ENCODE measurements at regions not wholly inside any gene's neighbourhood (a gene's known extent, or its start where the extent isn't known, plus 50 kb on each side); places are given as distances from the start of the nearest gene placed in this dataset.

- Histone ChIP-seq H4K20me1 (ENCODE audit: low read depth, low read length) (no peaks in the 10 kb centered on the region), H3K9me3 (ENCODE audit: insufficient read depth, low read length) (no peaks in the 10 kb centered on the region), H3K27me3 (ENCODE audit: low read length) (no peaks in the 10 kb centered on the region), H3K4me2 (ENCODE audit: low read depth, low read length, poor library complexity, severe bottlenecking) (no peak overlapping the region), H3K79me2 (ENCODE audit: insufficient read depth, low read length) (no peaks in the 10 kb centered on the region), H3K36me3 (ENCODE audit: low read length) (no peaks in the 10 kb centered on the region), H3F3A (ENCODE audit: insufficient read depth) (no peaks in the 10 kb centered on the region), H3K9ac (ENCODE audit: low read length) (no peak overlapping the region), H3K4me3 (ENCODE audit: insufficient read depth, low read length, poor library complexity, severe bottlenecking) (no peak overlapping the region), H3K27ac (ENCODE audit: low read depth, low read length) (no peak overlapping the region), H2AFZ (ENCODE audit: low read depth, low read length, severe bottlenecking) (no peak overlapping the region), H3K9me2 (replicated peaks; ENCODE audit: insufficient read depth, low read length) (no peaks in the 10 kb centered on the region)
- TF ChIP-seq CTCF (IDR thresholded peaks at IDR 0.05; ENCODE audit: insufficient read depth, low read length, poor library complexity, severe bottlenecking) = no peak
These were observed 139.7 kb upstream of the DYRK2 start for GRCh38 chr12:67508830-67509229.

- H3K4me2 ChIP-seq (ENCODE audit: low read depth, low read length, poor library complexity, severe bottlenecking) = no peak overlapping the region
- no peaks in the 10 kb centered on the region for H3K79me2 ChIP-seq (ENCODE audit: insufficient read depth, low read length)
- no peaks in the 10 kb centered on the region for H3K9me3 ChIP-seq (ENCODE audit: insufficient read depth, low read length)
- no peaks in the 10 kb centered on the region for H3K36me3 ChIP-seq (ENCODE audit: low read length)
- no peak overlapping the region for H3K9ac ChIP-seq (ENCODE audit: low read length)
- no peaks in the 10 kb centered on the region for H3K9me2 ChIP-seq (replicated peaks; ENCODE audit: insufficient read depth, low read length)
- H3F3A ChIP-seq (ENCODE audit: insufficient read depth) = no peaks in the 10 kb centered on the region
- H3K4me3 ChIP-seq (ENCODE audit: insufficient read depth, low read length, poor library complexity, severe bottlenecking) = no peak overlapping the region
- H3K27me3 ChIP-seq (ENCODE audit: low read length) = no peaks in the 10 kb centered on the region
- TF ChIP-seq CTCF (IDR thresholded peaks at IDR 0.05; ENCODE audit: insufficient read depth, low read length, poor library complexity, severe bottlenecking) (no peak), EZH2phosphoT487 (conservative IDR thresholded peaks at IDR 0.05; ENCODE audit: low read length) (no peak)
- no peaks in the 10 kb centered on the region for H4K20me1 ChIP-seq (ENCODE audit: low read depth, low read length)
- no peak overlapping the region for H3K27ac ChIP-seq (ENCODE audit: low read depth, low read length)
- no peak overlapping the region for H2AFZ ChIP-seq (ENCODE audit: low read depth, low read length, severe bottlenecking)
These were observed 138.7 kb upstream of the DYRK2 start for GRCh38 chr12:67509666-67510386.

- no peak overlapping the region for H3K4me3 ChIP-seq (ENCODE audit: insufficient read depth, low read length, poor library complexity, severe bottlenecking)
- H3K27me3 ChIP-seq (ENCODE audit: low read length) = no peaks in the 10 kb centered on the region
- H3F3A ChIP-seq (ENCODE audit: insufficient read depth) = no peaks in the 10 kb centered on the region
- H3K4me2 ChIP-seq (ENCODE audit: low read depth, low read length, poor library complexity, severe bottlenecking) = no peak overlapping the region
- no peak overlapping the region for H3K27ac ChIP-seq (ENCODE audit: low read depth, low read length)
- H3K36me3 ChIP-seq (ENCODE audit: low read length) = no peaks in the 10 kb centered on the region
- no peak overlapping the region for H2AFZ ChIP-seq (ENCODE audit: low read depth, low read length, severe bottlenecking)
- H3K9me2 ChIP-seq (replicated peaks; ENCODE audit: insufficient read depth, low read length) = no peaks in the 10 kb centered on the region
- TF ChIP-seq EZH2phosphoT487 (conservative IDR thresholded peaks at IDR 0.05; ENCODE audit: low read length) (no peak), CTCF (IDR thresholded peaks at IDR 0.05; ENCODE audit: insufficient read depth, low read length, poor library complexity, severe bottlenecking) (no peak)
- no peaks in the 10 kb centered on the region for H4K20me1 ChIP-seq (ENCODE audit: low read depth, low read length)
- no peaks in the 10 kb centered on the region for H3K9me3 ChIP-seq (ENCODE audit: insufficient read depth, low read length)
- H3K79me2 ChIP-seq (ENCODE audit: insufficient read depth, low read length) = no peaks in the 10 kb centered on the region
- no peak overlapping the region for H3K9ac ChIP-seq (ENCODE audit: low read length)
These were observed 136.5 kb upstream of the DYRK2 start for GRCh38 chr12:67512061-67512460.
